ENCODE measurements at regions not wholly inside any gene's neighbourhood (a gene's known extent, or its start where the extent isn't known, plus 50 kb on each side); places are given as distances from the start of the nearest gene placed in this dataset.

DNA sequence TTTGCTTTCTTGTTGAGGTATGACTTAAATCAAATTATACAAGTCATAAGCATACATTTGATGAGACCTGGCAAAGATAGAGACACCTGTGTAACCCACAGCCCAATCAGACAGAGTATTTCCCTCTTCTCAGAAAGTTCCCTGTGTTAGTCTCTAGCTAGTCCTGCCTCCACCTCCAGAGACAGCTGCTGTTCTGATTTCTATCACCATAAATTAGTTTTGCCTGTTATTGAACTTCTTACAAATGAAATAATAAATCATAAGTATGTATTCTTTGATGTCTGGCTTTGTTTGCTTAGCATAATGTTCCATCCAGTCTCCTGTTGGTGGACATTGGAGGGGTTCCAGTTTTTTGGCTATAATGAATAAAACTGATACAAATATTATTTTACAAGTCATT is 194.5 kb downstream of the ICE1 start:
- TF ChIP-seq CTCF (IDR thresholded peaks at IDR 0.05; ENCODE audit: low read depth, low read length, poor library complexity, severe bottlenecking), result no peak
- no peak for TF ChIP-seq EZH2phosphoT487 (IDR thresholded peaks at IDR 0.05; ENCODE audit: borderline replicate concordance, low read length)

Measured in DOHH2 (cell line).